SK-N-MC (cell line): ENCODE measurements at regions not wholly inside any gene's neighbourhood (a gene's known extent, or its start where the extent isn't known, plus 50 kb on each side); places are given as distances from the start of the nearest gene placed in this dataset.

Source experiments
- EZH2 ChIP-seq: fragments of 200-600 bp; sonication (generic); IDR thresholded peaks from one replicate; pipeline ENCODE4 v1.6.1; 2017; ENCODE audit warnings: antibody characterized with exemption
- FOXP2 ChIP-seq: optimal IDR thresholded peaks from 2 replicates; pipeline ENCODE3; 2011; ENCODE audit warnings: mild to moderate bottlenecking, moderate library complexity; ENCODE audit not compliant: insufficient read depth; ENCODE audit errors: extremely low read length, control extremely low read depth
- POLR2AphosphoS5 ChIP-seq: IDR thresholded peaks from 2 replicates; pipeline ENCODE4 v1.6.1; 2012; ENCODE audit warnings: mild to moderate bottlenecking, low read depth, low read length, borderline replicate concordance

DNA sequence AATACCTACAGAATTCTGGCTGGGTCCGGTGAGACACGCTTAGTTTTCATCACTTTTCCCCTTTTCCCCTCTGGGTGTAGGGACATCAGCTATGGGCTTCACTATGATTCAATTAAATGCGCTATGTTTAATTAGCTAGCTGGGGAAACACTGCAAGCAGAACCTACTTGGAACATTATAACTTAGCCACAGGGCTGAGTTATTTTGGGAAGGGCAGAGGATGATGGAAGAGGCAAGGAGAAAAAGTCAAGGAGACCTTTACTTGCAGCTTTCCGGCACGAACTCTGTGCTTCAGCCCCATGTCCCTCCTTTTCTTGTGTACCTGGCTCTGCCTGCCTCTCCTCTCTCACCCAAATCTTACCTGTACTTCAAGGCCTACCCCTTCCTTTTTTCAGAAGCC lies 62.8 kb downstream of the KIF4B start:
- no peak for TF ChIP-seq EZH2
- no peak for TF ChIP-seq POLR2AphosphoS5
- TF ChIP-seq FOXP2 = no peak
